ENCODE measurements at regions not wholly inside any gene's neighbourhood (a gene's known extent, or its start where the extent isn't known, plus 50 kb on each side); places are given as distances from the start of the nearest gene placed in this dataset.

GRCh38 chr5:163373436-163374084, 63.8 kb upstream of the CCNG1 start:
- no peak for DNase-seq

- no peak for DNase-seq
These were observed 59.4 kb upstream of the CCNG1 start for GRCh38 chr5:163377982-163378381.

GRCh38 chr5:163379298-163380155, 57.9 kb upstream of the CCNG1 start:
- DNase-seq: peak; percentile 16

- no peak for DNase-seq
These were observed 55.6 kb upstream of the CCNG1 start for GRCh38 chr5:163381832-163382231.

- no peak for DNase-seq
These were observed 53.6 kb upstream of the CCNG1 start for GRCh38 chr5:163383754-163384153.

- no peak for DNase-seq
These were observed 52.7 kb upstream of the CCNG1 start for GRCh38 chr5:163384669-163385068.

GRCh38 chr5:163385271-163385670, 52.1 kb upstream of the CCNG1 start:
- no peak for DNase-seq

GRCh38 chr5:163385824-163386223, 51.6 kb upstream of the CCNG1 start:
- DNase-seq: no peak

GRCh38 chr5:163386352-163386751, 51.0 kb upstream of the CCNG1 start:
- DNase-seq: no peak

- DNase-seq: no peak
These were observed 49.6 kb upstream of the CCNG1 start for GRCh38 chr5:163387589-163388343.

Data from NCI-H226 (cell line).